ENCODE measurements at regions not wholly inside any gene's neighbourhood (a gene's known extent, or its start where the extent isn't known, plus 50 kb on each side); places are given as distances from the start of the nearest gene placed in this dataset.

DNA sequence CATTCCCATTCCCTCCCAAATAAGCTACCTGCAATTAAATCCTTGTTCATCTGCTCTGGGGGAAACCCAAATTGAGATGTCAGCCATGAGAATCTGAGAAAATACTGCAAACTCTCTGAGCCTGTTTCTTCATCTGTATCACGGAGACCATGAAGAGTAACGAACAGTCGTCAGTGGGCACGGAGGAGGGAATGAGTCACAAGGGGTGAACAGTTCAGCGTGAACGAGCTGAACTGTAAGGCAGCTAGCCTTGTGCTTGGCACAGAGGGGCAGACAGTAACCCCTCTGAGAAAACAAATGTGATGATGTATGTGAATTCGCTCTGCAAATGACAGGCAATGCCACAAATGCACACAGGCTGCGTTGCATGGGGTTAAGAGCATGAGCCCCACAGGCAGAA lies 288.7 kb downstream of the FOXO1 start:
- TF ChIP-seq L3MBTL2 (conservative IDR thresholded peaks at IDR 0.05) (no peak), ELF4 (IDR thresholded peaks at IDR 0.05) (no peak), ARNT (IDR thresholded peaks at IDR 0.05) (no peak), TARDBP (IDR thresholded peaks at IDR 0.05) (no peak), SP1 (IDR thresholded peaks at IDR 0.05) (no peak), LEF1 (IDR thresholded peaks at IDR 0.05; ENCODE audit: borderline replicate concordance) (no peak)
